Vagina (tissue), 2 donors: ENCODE measurements at regions not wholly inside any gene's neighbourhood (a gene's known extent, or its start where the extent isn't known, plus 50 kb on each side); places are given as distances from the start of the nearest gene placed in this dataset.

Experiments
- POLR2A ChIP-seq, 2 donors: fragments of 450-650 bp; IDR thresholded peaks; one replicate each; pipeline ENCODE4 v1.6.1; 2017; ENCODE audit warnings: antibody characterized with exemption in 2 of 2, mild to moderate bottlenecking in 2 of 2, moderate library complexity in 2 of 2
- TF ChIP-seq, protein P1 (sequence below), 3 experiments: fragments of 450-650 bp in 2 of 3; fragments of 200-600 bp in 1 of 3; sonication (generic) in 1 of 3; IDR thresholded peaks; one replicate each; pipeline ENCODE4 v1.5.1; 2017 to 2019; ENCODE audit warnings: antibody characterized with exemption in 3 of 3, mild to moderate bottlenecking in 2 of 3, moderate library complexity in 2 of 3

DNA sequence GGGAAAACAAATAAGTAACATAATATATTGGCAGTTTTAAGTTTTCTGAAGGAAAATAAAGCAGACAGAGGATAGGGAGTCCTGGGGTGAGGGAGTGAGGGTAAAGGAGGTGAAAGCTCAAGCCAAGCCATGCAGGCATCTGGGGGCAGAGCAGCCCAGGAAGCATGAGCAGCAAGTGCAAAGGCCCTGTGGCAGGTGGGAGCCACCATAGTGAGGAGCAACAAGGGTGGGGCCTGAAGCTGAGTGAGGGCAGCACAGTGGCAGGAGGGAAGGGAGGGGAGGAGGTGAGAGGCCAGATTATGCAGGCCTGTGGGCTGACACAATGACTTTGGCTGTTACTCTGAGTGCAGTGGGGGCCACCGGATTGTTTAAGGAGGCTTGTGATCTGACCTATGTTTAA lies 138.8 kb upstream of the TNR start:
- TF ChIP-seq POLR2A (IDR thresholded peaks at IDR 0.05): no peak
- TF ChIP-seq, protein P1, sequence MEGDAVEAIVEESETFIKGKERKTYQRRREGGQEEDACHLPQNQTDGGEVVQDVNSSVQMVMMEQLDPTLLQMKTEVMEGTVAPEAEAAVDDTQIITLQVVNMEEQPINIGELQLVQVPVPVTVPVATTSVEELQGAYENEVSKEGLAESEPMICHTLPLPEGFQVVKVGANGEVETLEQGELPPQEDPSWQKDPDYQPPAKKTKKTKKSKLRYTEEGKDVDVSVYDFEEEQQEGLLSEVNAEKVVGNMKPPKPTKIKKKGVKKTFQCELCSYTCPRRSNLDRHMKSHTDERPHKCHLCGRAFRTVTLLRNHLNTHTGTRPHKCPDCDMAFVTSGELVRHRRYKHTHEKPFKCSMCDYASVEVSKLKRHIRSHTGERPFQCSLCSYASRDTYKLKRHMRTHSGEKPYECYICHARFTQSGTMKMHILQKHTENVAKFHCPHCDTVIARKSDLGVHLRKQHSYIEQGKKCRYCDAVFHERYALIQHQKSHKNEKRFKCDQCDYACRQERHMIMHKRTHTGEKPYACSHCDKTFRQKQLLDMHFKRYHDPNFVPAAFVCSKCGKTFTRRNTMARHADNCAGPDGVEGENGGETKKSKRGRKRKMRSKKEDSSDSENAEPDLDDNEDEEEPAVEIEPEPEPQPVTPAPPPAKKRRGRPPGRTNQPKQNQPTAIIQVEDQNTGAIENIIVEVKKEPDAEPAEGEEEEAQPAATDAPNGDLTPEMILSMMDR (IDR thresholded peaks at IDR 0.05): no peak
